Mucosa of descending colon (tissue), 3 donors: ENCODE measurements at regions not wholly inside any gene's neighbourhood (a gene's known extent, or its start where the extent isn't known, plus 50 kb on each side); places are given as distances from the start of the nearest gene placed in this dataset.

ENCODE experiments used
- ATAC-seq: fragments of 200-7000 bp; cut with Tn5 transposase; one replicate; pipeline ENCODE4 v1.9.1; 2020; ENCODE audit warnings: mild to moderate bottlenecking, moderate library complexity
- DNase-seq, 3 donors: peaks; one replicate each; pipeline ENCODE4 v3.0.0-alpha.2; 2020
- H3K36me3 ChIP-seq: fragments of 200-600 bp; one replicate; pipeline ENCODE4 v1.8.0; 2021; ENCODE audit warnings: low read depth, mild to moderate bottlenecking
- H3K4me1 ChIP-seq: fragments of 200-600 bp; one replicate; pipeline ENCODE4 v1.8.0; 2021; ENCODE audit warnings: low read depth, mild to moderate bottlenecking
- H3K4me3 ChIP-seq: fragments of 200-600 bp; one replicate; pipeline ENCODE4 v1.8.0; 2021; ENCODE audit warnings: mild to moderate bottlenecking
- H3K9me3 ChIP-seq: fragments of 200-600 bp; one replicate; pipeline ENCODE4 v1.8.0; 2021; ENCODE audit warnings: mild to moderate bottlenecking
- CTCF ChIP-seq: fragments of 200-600 bp; IDR thresholded peaks from one replicate; pipeline ENCODE4 v1.8.0; 2022; ENCODE audit warnings: antibody characterized with exemption, mild to moderate bottlenecking
- intact Hi-C, 2 donors: fragments of 100-400 bp; cut with DNase I in 1 of 2; cut with micrococcal nuclease in 1 of 2; formaldehyde crosslinking; loops; one replicate each; pipeline versions ENCODE4 v1.11.0 to v1.11.1; 2022; cut with DNase I, micrococcal nuclease
- donor health status: DM: no; HTN: no; CAD: no; lungs with moderate emphysema.
- donor health status: DM: no; HTN: no; CAD: no.
- donor health status: DM: no; HTN: yes; CAD: no.

GRCh38 chr18:51778115-51778514 lies 561.9 kb upstream of the DCC start:
- TF ChIP-seq CTCF = no peak
- ATAC-seq (no peak), DNase-seq (no peak)
- intact Hi-C loops = no loop called here
- H3K4me1 ChIP-seq = no peaks in the 10 kb centered on the region
- no peak overlapping the region for H3K4me3 ChIP-seq
- no peaks in the 10 kb centered on the region for H3K9me3 ChIP-seq
- H3K36me3 ChIP-seq = no peaks in the 10 kb centered on the region

- Histone ChIP-seq H3K36me3 (no peaks in the 10 kb centered on the region), H3K9me3 (no peaks in the 10 kb centered on the region), H3K4me3 (no peak overlapping the region), H3K4me1 (no peaks in the 10 kb centered on the region)
- DNase-seq (no peak), ATAC-seq (no peak)
- intact Hi-C loops = no loop called here
- TF ChIP-seq CTCF = no peak
These were observed 550.1 kb upstream of the DCC start for GRCh38 chr18:51789871-51790270.

GRCh38 chr18:51801514-51801913 lies 538.5 kb upstream of the DCC start:
- intact Hi-C loops = no loop called here
- H3K4me3 ChIP-seq = no peak overlapping the region
- no peaks in the 10 kb centered on the region for H3K9me3 ChIP-seq
- no peak for TF ChIP-seq CTCF
- no peaks in the 10 kb centered on the region for H3K36me3 ChIP-seq
- no peaks in the 10 kb centered on the region for H3K4me1 ChIP-seq
- DNase-seq = no peak
- ATAC-seq = no peak

- DNase-seq (no peak), ATAC-seq (no peak)
- intact Hi-C loops = no loop called here
- H3K4me1 ChIP-seq = no peaks in the 10 kb centered on the region
- H3K36me3 ChIP-seq = no peaks in the 10 kb centered on the region
- TF ChIP-seq CTCF = no peak
- H3K9me3 ChIP-seq = no peaks in the 10 kb centered on the region
- H3K4me3 ChIP-seq = no peak overlapping the region
These were observed 537.2 kb upstream of the DCC start for GRCh38 chr18:51802569-51803428.

GRCh38 chr18:51807336-51807735 lies 532.7 kb upstream of the DCC start:
- H3K4me1 ChIP-seq = no peaks in the 10 kb centered on the region
- intact Hi-C loops = no loop called here
- TF ChIP-seq CTCF = no peak
- DNase-seq (no peak), ATAC-seq (no peak)
- H3K9me3 ChIP-seq = no peaks in the 10 kb centered on the region
- no peaks in the 10 kb centered on the region for H3K36me3 ChIP-seq
- H3K4me3 ChIP-seq = no peak overlapping the region
